VCaP (cell line): ENCODE measurements at regions not wholly inside any gene's neighbourhood (a gene's known extent, or its start where the extent isn't known, plus 50 kb on each side); places are given as distances from the start of the nearest gene placed in this dataset.
A peak's percentile ranks its signal among the peaks of the same experiment; 100 is the strongest.

Source experiments
- H3K27ac ChIP-seq: fragments of 450-650 bp; 2 replicates; pipeline ENCODE4 v1.5.1; 2017
- CTCF ChIP-seq: fragments of 450-650 bp; conservative IDR thresholded peaks from 2 replicates; pipeline ENCODE4 v1.5.1; 2017; ENCODE audit warnings: mild to moderate bottlenecking, moderate library complexity

DNA sequence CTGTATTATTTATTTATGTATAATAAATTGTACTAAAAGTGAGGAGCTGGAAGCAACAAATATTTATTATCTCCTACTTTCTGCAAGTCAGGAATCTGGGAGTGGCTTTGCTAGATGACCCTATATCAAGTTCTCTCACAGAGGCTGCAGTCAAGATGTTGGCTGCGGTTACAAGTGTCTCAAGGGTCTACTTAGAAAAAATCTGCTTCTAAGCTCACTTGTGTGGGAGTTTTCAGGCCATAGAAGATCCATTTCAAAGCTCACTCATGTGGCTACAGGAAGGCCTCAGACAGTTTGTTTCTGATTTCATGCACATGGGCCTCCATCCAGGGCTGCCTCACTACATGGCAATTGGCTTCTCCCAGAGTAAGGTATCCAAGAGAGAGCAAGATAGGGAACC lies 551.1 kb downstream of the CAAP1 start:
- no peak overlapping the region for H3K27ac ChIP-seq
- no peak for TF ChIP-seq CTCF

DNA sequence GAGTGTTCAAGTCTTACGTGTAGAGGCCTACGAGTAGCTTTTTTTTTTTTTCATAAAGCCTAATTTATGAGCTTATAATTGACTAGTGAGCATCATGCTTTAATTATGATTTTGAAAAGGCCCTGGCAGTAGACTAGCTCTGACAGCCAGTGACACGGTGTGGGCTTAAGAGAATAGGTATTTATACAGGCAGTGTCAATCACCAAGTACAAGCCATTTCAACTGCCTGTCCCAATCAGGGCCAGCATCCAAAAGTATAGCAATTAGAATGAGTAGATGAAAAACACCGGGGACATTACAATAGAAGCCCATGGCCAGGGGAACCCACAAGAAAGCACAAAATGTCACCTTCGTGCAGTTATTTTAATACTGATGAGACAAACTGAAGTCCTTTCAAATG lies 552.8 kb downstream of the CAAP1 start:
- TF ChIP-seq CTCF: no peak
- no peak overlapping the region for H3K27ac ChIP-seq

- TF ChIP-seq CTCF: no peak
- no peak overlapping the region for H3K27ac ChIP-seq
These were observed 557.5 kb downstream of the CAAP1 start for GRCh38 chr9:26335116-26335515.

DNA sequence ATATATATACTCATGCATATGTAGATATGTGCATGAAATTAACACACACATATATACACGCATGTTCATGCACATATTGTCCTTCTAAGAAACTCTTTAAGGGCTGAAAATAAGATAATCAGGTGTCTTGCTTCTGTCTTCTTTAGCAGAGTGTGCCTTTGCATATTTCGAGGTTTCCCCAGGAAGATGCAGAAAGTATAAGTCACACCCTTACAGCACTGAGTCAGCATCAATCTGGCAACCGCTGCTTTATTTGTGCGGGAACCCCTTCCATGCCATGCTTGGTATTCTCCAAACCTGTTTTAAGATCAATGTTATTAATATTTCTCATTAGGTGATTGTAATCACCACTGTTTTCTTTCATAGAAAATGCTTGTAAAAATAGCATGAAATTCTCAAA lies 557.9 kb downstream of the CAAP1 start:
- no peak overlapping the region for H3K27ac ChIP-seq
- no peak for TF ChIP-seq CTCF

DNA sequence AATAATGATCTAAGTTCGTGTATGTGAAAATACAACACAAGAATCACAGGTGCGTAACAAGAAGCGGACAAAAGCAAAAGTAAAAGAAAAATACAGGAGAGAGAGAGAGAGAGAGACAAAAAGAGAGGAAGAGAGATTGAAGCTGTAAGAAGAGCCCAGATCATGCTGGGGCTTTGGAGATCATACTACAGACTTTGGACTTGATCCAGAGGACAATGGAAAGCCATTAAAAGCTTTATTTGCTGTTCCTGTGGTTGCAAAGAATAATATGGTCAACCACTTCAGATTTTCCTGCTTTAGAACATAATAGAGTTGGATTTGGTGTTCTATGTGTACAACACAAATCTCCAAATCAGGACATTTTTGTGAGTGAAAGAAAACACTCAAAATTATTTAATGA lies 561.4 kb downstream of the CAAP1 start:
- no peak for TF ChIP-seq CTCF
- peak overlapping the region; percentile 52 for H3K27ac ChIP-seq

- peak overlapping the region; percentile 52 for H3K27ac ChIP-seq
- TF ChIP-seq CTCF: no peak
These were observed 562.6 kb downstream of the CAAP1 start for GRCh38 chr9:26329974-26330373.

DNA sequence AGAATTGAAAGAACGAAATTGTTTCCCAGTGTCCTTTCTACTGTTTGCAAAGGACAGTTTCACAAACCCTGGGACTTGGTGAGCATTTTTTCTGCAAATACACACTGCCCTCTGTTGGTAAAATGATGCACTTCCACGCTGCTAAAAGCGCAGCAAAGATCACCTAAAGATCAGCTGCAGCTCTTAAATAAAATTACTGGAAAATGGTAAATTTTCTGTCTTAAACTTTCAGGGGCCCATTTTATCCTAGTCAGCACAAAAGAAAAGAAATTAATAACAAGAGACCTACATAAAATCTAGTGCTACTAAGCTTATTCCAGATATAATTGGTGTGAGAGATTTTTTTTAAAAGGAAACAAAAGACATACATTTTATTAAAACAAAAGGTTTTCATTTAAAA lies 566.0 kb downstream of the CAAP1 start:
- H3K27ac ChIP-seq: no peak overlapping the region
- peak; percentile 96 for TF ChIP-seq CTCF

DNA sequence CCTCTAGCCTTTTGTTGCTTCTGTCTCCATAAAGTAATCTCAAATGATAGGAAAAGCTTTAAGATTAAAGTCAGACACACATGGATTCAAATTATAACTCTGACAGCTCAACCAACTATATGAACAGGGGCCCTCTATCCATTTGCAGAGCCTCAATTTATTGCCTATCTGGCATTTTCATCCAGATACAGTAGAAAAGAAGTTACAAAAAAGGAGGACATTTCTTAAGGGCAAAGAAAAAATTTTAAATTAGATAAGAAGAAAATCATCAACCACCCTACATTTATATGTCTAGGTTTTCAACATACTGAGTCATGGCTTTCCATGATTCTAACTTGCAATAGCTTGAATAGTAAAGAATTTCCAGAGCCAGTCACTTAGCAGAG lies 567.2 kb downstream of the CAAP1 start:
- TF ChIP-seq CTCF: no peak

More for the DNA sequence above, 567.2 kb downstream of the CAAP1 start:
- no peak overlapping the region for H3K27ac ChIP-seq
